NB4 (cell line): ENCODE measurements at regions not wholly inside any gene's neighbourhood (a gene's known extent, or its start where the extent isn't known, plus 50 kb on each side); places are given as distances from the start of the nearest gene placed in this dataset.

ENCODE experiments used
- CTCF ChIP-seq: IDR thresholded peaks from one replicate; pipeline ENCODE4 v1.5.1; 2012; ENCODE audit warnings: low read depth, low read length
- MAX ChIP-seq: IDR thresholded peaks from 2 replicates; pipeline ENCODE4 v1.6.1; 2011; ENCODE audit warnings: low read depth, low read length

- TF ChIP-seq CTCF (no peak), MAX (no peak)
These were observed 1617.2 kb downstream of the PCDH7 start for GRCh38 chr4:32337403-32337802.
